ENCODE measurements at regions not wholly inside any gene's neighbourhood (a gene's known extent, or its start where the extent isn't known, plus 50 kb on each side); places are given as distances from the start of the nearest gene placed in this dataset.

DNA sequence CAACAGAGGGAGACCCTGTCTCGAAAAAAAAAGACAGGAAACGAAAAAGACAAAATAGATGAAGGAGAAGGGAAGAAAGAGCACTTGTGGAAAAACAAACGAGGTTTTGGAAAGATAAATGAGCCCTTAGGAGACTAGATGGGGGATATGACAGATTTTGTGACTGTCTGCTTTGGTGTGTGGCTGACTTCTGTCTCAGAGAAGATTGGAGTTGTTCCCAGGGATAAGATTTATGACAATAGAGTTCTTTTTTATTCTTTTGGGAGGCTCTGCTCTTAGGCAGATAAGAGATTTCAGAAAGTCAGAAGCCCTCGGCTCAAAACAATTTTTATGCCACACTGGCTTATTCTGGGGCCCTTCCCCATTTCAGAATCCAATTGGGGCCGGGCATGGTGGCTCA, 73.9 kb upstream of the ATF7IP2 start:
- no peak for TF ChIP-seq POLR2A (IDR thresholded peaks at IDR 0.05)
- TF ChIP-seq CTCF (IDR thresholded peaks at IDR 0.05) = no peak
- no peak overlapping the region for H3K4me3 ChIP-seq (ENCODE audit: low read depth, poor library complexity, severe bottlenecking)
- intact Hi-C loops (cut with DNase I; ENCODE audit: low total_unique reads) = no loop called here
- WGBS, 2 donors = 56 to 63% methylated on average over 5 of the region's 5 CpGs
- DNase-seq (ENCODE audit: low spot score in 2 of 2) = no peak

DNA sequence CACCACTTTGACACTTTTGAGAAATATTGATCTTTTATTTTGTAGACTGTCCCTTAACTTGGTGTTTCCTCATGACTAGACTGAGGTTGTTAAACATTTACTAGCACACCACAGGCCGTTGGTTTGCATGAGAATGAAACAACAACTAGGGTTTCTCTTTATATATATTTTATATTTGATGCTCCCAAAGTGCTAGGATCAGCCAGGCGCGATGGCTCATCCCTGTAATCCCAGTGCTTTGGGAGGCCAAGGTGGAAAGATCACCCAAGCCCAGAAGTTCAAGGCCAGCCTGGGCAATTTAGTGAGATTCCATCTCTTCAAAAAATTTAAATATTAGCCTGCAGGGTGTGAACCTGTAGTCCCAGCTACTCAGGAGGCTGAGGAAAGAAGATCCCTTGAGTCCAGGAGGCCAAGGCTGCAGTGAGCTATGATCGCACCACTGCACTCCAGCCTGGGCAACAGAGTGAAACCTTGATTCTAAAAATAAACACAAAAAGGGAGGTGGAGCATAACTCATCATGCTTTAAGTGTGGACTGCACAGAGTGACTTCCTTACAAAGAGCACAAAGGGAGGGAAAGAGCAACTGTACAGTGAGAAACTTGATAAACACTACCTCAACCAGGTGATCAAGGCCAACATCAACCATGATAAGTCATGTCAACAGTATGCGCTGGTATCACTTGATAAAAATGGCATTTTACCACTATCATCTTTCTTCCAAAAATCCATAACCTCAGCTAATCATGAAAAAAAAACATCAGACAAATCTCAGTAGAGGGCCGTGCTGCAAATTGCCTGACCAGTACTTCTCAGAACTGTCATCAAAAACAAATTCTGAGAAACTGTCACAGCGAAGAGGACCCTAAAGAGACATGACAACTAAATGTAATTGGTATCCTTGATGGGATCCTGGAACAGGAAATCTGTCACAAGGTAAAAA, 72.8 kb upstream of the ATF7IP2 start:
- H3K4me3 ChIP-seq (ENCODE audit: low read depth, poor library complexity, severe bottlenecking) = no peak overlapping the region
- no peak for TF ChIP-seq POLR2A (IDR thresholded peaks at IDR 0.05)
- no peak for TF ChIP-seq CTCF (IDR thresholded peaks at IDR 0.05)
- peak in 1 of 2 donors; percentile 61 for DNase-seq (ENCODE audit: low spot score in 2 of 2)
- WGBS, 2 donors = 85% methylated on average over 7 of the region's 7 CpGs
- intact Hi-C loops (cut with DNase I; ENCODE audit: low total_unique reads) = no loop called here

DNA sequence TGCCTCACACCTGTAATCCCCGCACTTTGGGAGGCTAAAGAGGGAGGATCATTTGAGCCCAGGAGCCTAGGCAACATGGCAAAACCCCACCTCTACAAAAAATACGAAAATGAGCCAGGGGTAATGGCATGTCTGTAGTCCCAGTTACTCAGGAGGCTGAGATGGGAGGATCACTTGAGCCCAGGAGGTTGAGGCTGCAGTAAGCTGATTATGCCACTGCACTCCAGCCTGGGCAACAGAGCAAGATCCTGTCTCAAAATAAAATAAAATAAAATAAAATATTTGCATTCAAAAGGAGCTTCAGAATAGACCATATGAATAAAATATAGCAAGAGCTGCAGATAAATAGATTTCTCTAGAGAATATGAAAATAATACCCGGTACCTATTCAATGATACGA, 71.5 kb upstream of the ATF7IP2 start:
- WGBS, 2 donors = 78 to 86% methylated on average over 4 of the region's 4 CpGs
- intact Hi-C loops (cut with DNase I; ENCODE audit: low total_unique reads) = no loop called here
- no peak overlapping the region for H3K4me3 ChIP-seq (ENCODE audit: low read depth, poor library complexity, severe bottlenecking)
- peak in 1 of 2 donors; percentile 13 for DNase-seq (ENCODE audit: low spot score in 2 of 2)
- TF ChIP-seq CTCF (IDR thresholded peaks at IDR 0.05) (no peak), POLR2A (IDR thresholded peaks at IDR 0.05) (no peak)

DNA sequence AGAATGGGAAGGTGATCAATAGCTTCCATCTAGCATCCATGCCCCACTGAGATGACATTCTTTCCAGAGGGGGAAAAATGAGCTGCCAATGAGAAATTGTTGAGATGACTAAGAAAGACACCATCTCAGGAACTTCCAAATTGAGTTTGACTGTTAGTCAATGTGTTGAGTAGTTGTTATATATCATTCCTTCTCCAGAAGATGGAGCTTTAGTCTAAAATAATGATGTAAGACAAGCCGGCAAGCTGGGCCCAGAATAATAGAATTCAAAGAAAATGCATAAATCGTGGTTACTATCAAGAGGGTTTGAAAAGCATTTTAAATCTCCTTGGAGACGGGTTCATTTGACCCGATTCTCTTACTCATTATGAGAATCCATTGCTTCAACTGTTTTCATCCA, 71.0 kb upstream of the ATF7IP2 start:
- H3K4me3 ChIP-seq (ENCODE audit: low read depth, poor library complexity, severe bottlenecking) = no peak overlapping the region
- DNase-seq (ENCODE audit: low spot score in 2 of 2) = no peak
- intact Hi-C loops (cut with DNase I; ENCODE audit: low total_unique reads) = no loop called here
- 46 to 55% methylated on average over 4 of the region's 4 CpGs for WGBS, 2 donors
- TF ChIP-seq CTCF (IDR thresholded peaks at IDR 0.05) (no peak), POLR2A (IDR thresholded peaks at IDR 0.05) (no peak)

- WGBS, 2 donors = 89 to 92% methylated on average over 3 of the region's 3 CpGs
- intact Hi-C loops (cut with DNase I; ENCODE audit: low total_unique reads) = no loop called here
- no peak for TF ChIP-seq POLR2A (IDR thresholded peaks at IDR 0.05)
- TF ChIP-seq CTCF (IDR thresholded peaks at IDR 0.05) = no peak
- no peak for DNase-seq (ENCODE audit: low spot score in 2 of 2)
- H3K4me3 ChIP-seq (ENCODE audit: low read depth, poor library complexity, severe bottlenecking) = no peak overlapping the region
Observed at GRCh38 chr16:10317425-10318001, 68.3 kb upstream of the ATF7IP2 start.
